ENCODE measurements at regions not wholly inside any gene's neighbourhood (a gene's known extent, or its start where the extent isn't known, plus 50 kb on each side); places are given as distances from the start of the nearest gene placed in this dataset.

- TF ChIP-seq CTCF (IDR thresholded peaks at IDR 0.05) (no peak), POLR2A (IDR thresholded peaks at IDR 0.05) (no peak)
These were observed 174.8 kb downstream of the BUD13 start for GRCh38 chr11:116598036-116598435.
